SK-N-SH (cell line): ENCODE measurements at regions not wholly inside any gene's neighbourhood (a gene's known extent, or its start where the extent isn't known, plus 50 kb on each side); places are given as distances from the start of the nearest gene placed in this dataset.
"Not testable (repeated sequence)": the region's sequence is repeated elsewhere in the genome, so short reads cannot be mapped to it uniquely, and the experiment has no call there.

Source experiments
- CTCF ChIA-PET: fragments of 300-600, 350-600 bp; formaldehyde crosslinking; extraction: SDS; loops from one replicate; lab custom pipeline; 2021; lab: Yijun Ruan, JAX
- POLR2A ChIA-PET: fragments of 350-600 bp; sonication (Branson Sonifier 250); formaldehyde crosslinking; extraction: SDS; loops from one replicate; lab custom pipeline; 2020; ENCODE audit warnings: antibody characterized with exemption, inconsistent platforms; lab: Yijun Ruan, JAX
- DNase-seq: peaks from one replicate; pipeline ENCODE4 v3.0.0; 2012
- H2AFZ ChIP-seq: fragments of 200-600 bp; sonication (generic); 2 replicates; pipeline ENCODE4 v1.8.1; 2016; ENCODE audit warnings: antibody characterized with exemption, mild to moderate bottlenecking, low read depth
- H3F3A ChIP-seq: fragments of 200-600 bp; sonication (generic); replicated peaks from 2 replicates; pipeline ENCODE3; 2016; ENCODE audit warnings: antibody characterized with exemption, mild to moderate bottlenecking; ENCODE audit not compliant: insufficient read depth
- H3K27ac ChIP-seq, 2 experiments: fragments of 200-500 bp in 1 of 2; fragments of 200-600 bp in 1 of 2; sonication (Bioruptor generic) in 1 of 2; sonication (generic), shearing (Covaris generic) in 1 of 2; 2 replicates each; pipeline versions ENCODE4 v1.5.1 to v1.6.1; 2014 to 2016; ENCODE audit warnings: low read depth in 2 of 2, inconsistent platforms in 1 of 2, low read length in 1 of 2, mild to moderate bottlenecking in 1 of 2, mixed read lengths in 1 of 2
- H3K27me3 ChIP-seq: fragments of 200-600 bp; sonication (generic), shearing (Covaris generic); 2 replicates; pipeline ENCODE4 v1.6.1; 2016; ENCODE audit warnings: mixed run types; ENCODE audit not compliant: insufficient read depth
- H3K36me3 ChIP-seq, 2 experiments: fragments of 200-500 bp in 1 of 2; fragments of 200-600 bp in 1 of 2; sonication (Bioruptor generic) in 1 of 2; sonication (generic) in 1 of 2; replicated peaks in 1 of 2; 2 replicates each; pipeline versions ENCODE3 to v1.5.1; 2014 to 2016; ENCODE audit warnings: low read length in 1 of 2, mild to moderate bottlenecking in 1 of 2; ENCODE audit not compliant: insufficient read depth in 2 of 2, control insufficient read depth in 1 of 2
- H3K4me1 ChIP-seq, 2 experiments: fragments of 200-500 bp in 1 of 2; fragments of 200-600 bp in 1 of 2; sonication (Bioruptor generic) in 1 of 2; sonication (generic), shearing (Covaris generic) in 1 of 2; 2 replicates each; pipeline versions ENCODE4 v1.5.1 to v1.6.1; 2014 to 2016; ENCODE audit warnings: low read depth in 1 of 2, low read length in 1 of 2, mixed run types in 1 of 2; ENCODE audit not compliant: insufficient read depth in 2 of 2, control insufficient read depth in 1 of 2
- H3K4me2 ChIP-seq: fragments of 200-600 bp; sonication (generic), shearing (Covaris generic); 2 replicates; pipeline ENCODE4 v1.6.1; 2017; ENCODE audit warnings: mixed run types
- H3K4me3 ChIP-seq, 2 experiments: fragments of 200-500 bp in 1 of 2; fragments of 200-600 bp in 1 of 2; sonication (Bioruptor generic) in 1 of 2; sonication (generic), shearing (Covaris generic) in 1 of 2; 2 replicates each; pipeline versions ENCODE4 v1.5.1 to v1.8.1; 2014 to 2016; ENCODE audit warnings: low read depth in 2 of 2, inconsistent platforms in 1 of 2, low read length in 1 of 2, mild to moderate bottlenecking in 1 of 2, mixed read lengths in 1 of 2, moderate library complexity in 1 of 2
- H3K79me2 ChIP-seq: fragments of 200-600 bp; sonication (generic); 2 replicates; pipeline ENCODE4 v1.8.1; 2017; ENCODE audit warnings: mild to moderate bottlenecking; ENCODE audit not compliant: insufficient read depth
- H3K9ac ChIP-seq: fragments of 200-600 bp; sonication (generic); 2 replicates; pipeline ENCODE4 v1.6.1; 2017; ENCODE audit warnings: mixed run types
- H3K9me2 ChIP-seq: fragments of 200-600 bp; sonication (generic); 2 replicates; pipeline ENCODE4 v1.6.1; 2017; ENCODE audit warnings: mixed run types
- H3K9me3 ChIP-seq: fragments of 200-600 bp; sonication (generic); 2 replicates; pipeline ENCODE4 v1.6.1; 2017; ENCODE audit warnings: mixed run types, mild to moderate bottlenecking, moderate library complexity
- H4K20me1 ChIP-seq: fragments of 200-600 bp; sonication (generic); 2 replicates; pipeline ENCODE4 v1.6.1; 2017; ENCODE audit warnings: mild to moderate bottlenecking, mixed run types; ENCODE audit not compliant: insufficient read depth
- CHD2 ChIP-seq: fragments of 150-350 bp; IDR thresholded peaks from 2 replicates; pipeline ENCODE4 v1.6.1; 2018; ENCODE audit warnings: low read length; ENCODE audit not compliant: partially characterized antibody
- FOXJ3 ChIP-seq: sonication (generic); formaldehyde crosslinking; IDR thresholded peaks from 2 replicates; pipeline ENCODE4 v1.5.1; 2020; ENCODE audit warnings: mild to moderate bottlenecking, missing genetic modification reagents
- FOXM1 ChIP-seq: IDR thresholded peaks from 2 replicates; pipeline ENCODE4 v1.4.0; 2012; ENCODE audit warnings: low read depth, mild to moderate bottlenecking
- GABPA ChIP-seq: IDR thresholded peaks from 2 replicates; pipeline ENCODE4 v1.4.0; 2012; ENCODE audit warnings: low read depth, mild to moderate bottlenecking
- JUND ChIP-seq: IDR thresholded peaks from 2 replicates; pipeline ENCODE4 v1.4.0; 2012
- MXI1 ChIP-seq: IDR thresholded peaks from 2 replicates; pipeline ENCODE4 v1.6.1; 2012; ENCODE audit warnings: mild to moderate bottlenecking, low read depth, low read length, improper control_type of control experiment
- NFIC ChIP-seq: IDR thresholded peaks from 2 replicates; pipeline ENCODE4 v1.4.0; 2012; ENCODE audit warnings: borderline replicate concordance
- NRF1 ChIP-seq: IDR thresholded peaks from 2 replicates; pipeline ENCODE4 v1.6.1; 2012; ENCODE audit warnings: low read depth, mild to moderate bottlenecking, low read length
- POLR2AphosphoS5 ChIP-seq: IDR thresholded peaks from 2 replicates; pipeline ENCODE4 v1.6.1; 2012; ENCODE audit warnings: low read depth, low read length
- RFX5 ChIP-seq: IDR thresholded peaks from 2 replicates; pipeline ENCODE4 v1.6.1; 2012; ENCODE audit warnings: mild to moderate bottlenecking, improper control_type of control experiment, low read length
- RXRA ChIP-seq: IDR thresholded peaks from 2 replicates; pipeline ENCODE4 v1.4.0; 2012; ENCODE audit warnings: low read depth, mild to moderate bottlenecking, borderline replicate concordance
- SMC3 ChIP-seq: IDR thresholded peaks from 2 replicates; pipeline ENCODE4 v1.6.1; 2012; ENCODE audit warnings: low read depth, low read length, improper control_type of control experiment
- TAF1 ChIP-seq: IDR thresholded peaks from 2 replicates; pipeline ENCODE4 v1.6.1; 2012; ENCODE audit warnings: low read depth, mild to moderate bottlenecking, low read length, moderate library complexity, borderline replicate concordance
- TCF12 ChIP-seq: IDR thresholded peaks from 2 replicates; pipeline ENCODE4 v1.4.0; 2012
- TEAD4 ChIP-seq: IDR thresholded peaks from 2 replicates; pipeline ENCODE4 v1.4.0; 2012; ENCODE audit warnings: mild to moderate bottlenecking, borderline replicate concordance; ENCODE audit not compliant: insufficient read depth
- YY1 ChIP-seq: IDR thresholded peaks from 2 replicates; pipeline ENCODE4 v1.4.0; 2012; ENCODE audit warnings: low read depth, mild to moderate bottlenecking
- WGBS: methylation state at CpG from one replicate; pipeline ENCODE4 v1.1.6; 2017; ENCODE audit warnings: low lambda C conversion rate; 5-methylcytosine and 5-hydroxymethylcytosine counted together
- TF ChIP-seq, protein P1 (sequence below): IDR thresholded peaks from 2 replicates; pipeline ENCODE4; 2012
- TF ChIP-seq, protein P2 (sequence below): fragments of 150-350 bp; IDR thresholded peaks from 2 replicates; pipeline ENCODE4 v1.6.1; 2017; ENCODE audit warnings: antibody characterized with exemption, low read length, low read depth, borderline replicate concordance
- TF ChIP-seq, protein P3 (sequence below): IDR thresholded peaks from 2 replicates; pipeline ENCODE4 v1.6.1; 2012; ENCODE audit warnings: mild to moderate bottlenecking, low read depth, low read length, moderate library complexity

DNA sequence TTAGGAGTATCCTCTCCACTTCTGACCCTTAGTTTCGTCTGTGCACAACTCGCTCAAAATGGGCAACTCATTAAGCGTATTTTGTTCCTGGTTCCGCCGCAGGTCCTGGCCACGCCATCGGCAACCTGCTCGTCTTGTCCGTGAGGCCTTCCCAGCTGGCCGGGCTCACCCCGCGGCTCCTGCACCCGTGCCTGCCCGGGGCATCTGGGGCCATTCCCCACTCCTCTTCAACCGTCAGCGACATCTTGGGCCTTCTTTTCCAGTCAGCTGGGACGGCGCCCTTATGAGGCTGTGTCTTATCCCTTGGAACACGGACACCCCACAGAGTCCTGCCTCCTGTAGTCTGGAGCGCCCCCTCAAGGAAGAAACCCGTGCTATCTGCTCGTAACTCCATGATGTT, 271.9 kb upstream of the NRSN1 start:
- H3K9me3 ChIP-seq, H3K27me3 ChIP-seq, H3K4me2 ChIP-seq, H3K27ac ChIP-seq, H3F3A ChIP-seq, H4K20me1 ChIP-seq, POLR2A ChIA-PET, H3K36me3 ChIP-seq, H3K9ac ChIP-seq, CTCF ChIA-PET, H3K4me3 ChIP-seq, H2AFZ ChIP-seq, H3K79me2 ChIP-seq, H3K4me1 ChIP-seq, DNase-seq, H3K9me2 ChIP-seq: not testable (repeated sequence)
- WGBS, result 69% methylated on average over 14 of the region's 22 CpGs

DNA sequence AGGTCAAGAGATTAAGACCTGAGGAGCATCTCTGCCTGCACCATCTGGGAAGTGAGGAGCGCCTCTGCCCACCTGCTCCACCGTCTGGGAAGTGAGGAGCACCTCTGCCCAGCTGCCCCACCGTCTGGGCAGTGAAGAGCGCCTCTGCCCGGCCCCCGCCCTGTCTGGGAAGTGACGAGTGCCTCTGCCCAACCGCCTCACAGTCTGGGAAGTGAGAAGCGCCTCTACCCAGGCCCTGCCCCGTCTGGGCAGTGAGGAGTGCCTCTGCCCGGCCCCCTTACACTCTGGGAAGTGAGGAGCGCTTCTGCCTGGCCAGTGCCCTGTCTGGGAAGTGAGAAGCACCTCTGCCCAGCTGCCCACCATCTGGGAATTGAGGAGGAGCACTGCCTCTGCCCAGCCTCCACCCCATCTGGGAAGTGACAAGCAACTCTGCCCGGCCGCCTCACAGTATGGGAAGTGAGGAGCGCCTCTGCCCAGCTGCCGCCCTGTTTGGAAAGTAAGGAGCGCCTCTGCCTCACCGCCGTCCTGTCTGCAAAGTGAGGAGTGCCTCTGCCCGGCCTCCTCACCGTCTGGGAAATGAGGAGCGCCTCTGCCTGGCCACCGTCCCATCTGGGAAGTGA, 270.4 kb upstream of the NRSN1 start:
- no peak overlapping the region for H3K27ac ChIP-seq
- ChIA-PET POLR2A (no interaction called here), CTCF (no interaction called here)
- 47% methylated on average over 5 of the region's 23 CpGs for WGBS
- no peaks in the 10 kb centered on the region for H3K9me2 ChIP-seq
- DNase-seq, result no peak
- H3K4me2 ChIP-seq, result no peak overlapping the region
- no peaks in the 10 kb centered on the region for H3K79me2 ChIP-seq
- no peaks in the 10 kb centered on the region; a peak in 1 of 4 replicates for H3K4me1 ChIP-seq
- H3K4me3 ChIP-seq, result no peak overlapping the region
- no peaks in the 10 kb centered on the region for H3K27me3 ChIP-seq
- TF ChIP-seq, protein P1, sequence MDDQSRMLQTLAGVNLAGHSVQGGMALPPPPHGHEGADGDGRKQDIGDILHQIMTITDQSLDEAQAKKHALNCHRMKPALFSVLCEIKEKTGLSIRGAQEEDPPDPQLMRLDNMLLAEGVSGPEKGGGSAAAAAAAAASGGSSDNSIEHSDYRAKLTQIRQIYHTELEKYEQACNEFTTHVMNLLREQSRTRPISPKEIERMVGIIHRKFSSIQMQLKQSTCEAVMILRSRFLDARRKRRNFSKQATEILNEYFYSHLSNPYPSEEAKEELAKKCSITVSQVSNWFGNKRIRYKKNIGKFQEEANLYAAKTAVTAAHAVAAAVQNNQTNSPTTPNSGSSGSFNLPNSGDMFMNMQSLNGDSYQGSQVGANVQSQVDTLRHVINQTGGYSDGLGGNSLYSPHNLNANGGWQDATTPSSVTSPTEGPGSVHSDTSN, result no peak
- TF ChIP-seq FOXM1 (no peak), TCF12 (no peak), MXI1 (no peak), POLR2AphosphoS5 (no peak), CHD2 (no peak), TAF1 (no peak), JUND (no peak), YY1 (no peak), NRF1 (no peak), RXRA (no peak), TEAD4 (no peak), GABPA (no peak), NFIC (no peak), RFX5 (no peak), FOXJ3 (no peak), SMC3 (no peak)
- TF ChIP-seq, protein P2, sequence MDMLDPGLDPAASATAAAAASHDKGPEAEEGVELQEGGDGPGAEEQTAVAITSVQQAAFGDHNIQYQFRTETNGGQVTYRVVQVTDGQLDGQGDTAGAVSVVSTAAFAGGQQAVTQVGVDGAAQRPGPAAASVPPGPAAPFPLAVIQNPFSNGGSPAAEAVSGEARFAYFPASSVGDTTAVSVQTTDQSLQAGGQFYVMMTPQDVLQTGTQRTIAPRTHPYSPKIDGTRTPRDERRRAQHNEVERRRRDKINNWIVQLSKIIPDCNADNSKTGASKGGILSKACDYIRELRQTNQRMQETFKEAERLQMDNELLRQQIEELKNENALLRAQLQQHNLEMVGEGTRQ, result no peak
- TF ChIP-seq, protein P3, sequence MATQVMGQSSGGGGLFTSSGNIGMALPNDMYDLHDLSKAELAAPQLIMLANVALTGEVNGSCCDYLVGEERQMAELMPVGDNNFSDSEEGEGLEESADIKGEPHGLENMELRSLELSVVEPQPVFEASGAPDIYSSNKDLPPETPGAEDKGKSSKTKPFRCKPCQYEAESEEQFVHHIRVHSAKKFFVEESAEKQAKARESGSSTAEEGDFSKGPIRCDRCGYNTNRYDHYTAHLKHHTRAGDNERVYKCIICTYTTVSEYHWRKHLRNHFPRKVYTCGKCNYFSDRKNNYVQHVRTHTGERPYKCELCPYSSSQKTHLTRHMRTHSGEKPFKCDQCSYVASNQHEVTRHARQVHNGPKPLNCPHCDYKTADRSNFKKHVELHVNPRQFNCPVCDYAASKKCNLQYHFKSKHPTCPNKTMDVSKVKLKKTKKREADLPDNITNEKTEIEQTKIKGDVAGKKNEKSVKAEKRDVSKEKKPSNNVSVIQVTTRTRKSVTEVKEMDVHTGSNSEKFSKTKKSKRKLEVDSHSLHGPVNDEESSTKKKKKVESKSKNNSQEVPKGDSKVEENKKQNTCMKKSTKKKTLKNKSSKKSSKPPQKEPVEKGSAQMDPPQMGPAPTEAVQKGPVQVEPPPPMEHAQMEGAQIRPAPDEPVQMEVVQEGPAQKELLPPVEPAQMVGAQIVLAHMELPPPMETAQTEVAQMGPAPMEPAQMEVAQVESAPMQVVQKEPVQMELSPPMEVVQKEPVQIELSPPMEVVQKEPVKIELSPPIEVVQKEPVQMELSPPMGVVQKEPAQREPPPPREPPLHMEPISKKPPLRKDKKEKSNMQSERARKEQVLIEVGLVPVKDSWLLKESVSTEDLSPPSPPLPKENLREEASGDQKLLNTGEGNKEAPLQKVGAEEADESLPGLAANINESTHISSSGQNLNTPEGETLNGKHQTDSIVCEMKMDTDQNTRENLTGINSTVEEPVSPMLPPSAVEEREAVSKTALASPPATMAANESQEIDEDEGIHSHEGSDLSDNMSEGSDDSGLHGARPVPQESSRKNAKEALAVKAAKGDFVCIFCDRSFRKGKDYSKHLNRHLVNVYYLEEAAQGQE, result no peak
- H4K20me1 ChIP-seq, result no peaks in the 10 kb centered on the region
- H3K9ac ChIP-seq, result no peak overlapping the region
- no peaks in the 10 kb centered on the region for H3F3A ChIP-seq
- H3K36me3 ChIP-seq, result no peaks in the 10 kb centered on the region
- no peaks in the 10 kb centered on the region for H3K9me3 ChIP-seq
- H2AFZ ChIP-seq, result no peak overlapping the region
